Esophagus squamous epithelium (tissue), 5 donors: ENCODE measurements at regions not wholly inside any gene's neighbourhood (a gene's known extent, or its start where the extent isn't known, plus 50 kb on each side); places are given as distances from the start of the nearest gene placed in this dataset.

ENCODE experiments used
- DNase-seq: peaks from one replicate; lab custom pipeline; 2025; lab: John Stamatoyannopoulos, UW
- H3K27ac ChIP-seq, 4 donors: fragments of 200-600 bp; sonication (generic); one replicate each; pipeline ENCODE4 v1.5.1; 2016 to 2019; ENCODE audit warnings: mild to moderate bottlenecking in 1 of 4
- H3K27me3 ChIP-seq, 4 donors: fragments of 200-600 bp; sonication (generic); 1 replicate in 3 of 4; 2 replicates in 1 of 4; pipeline versions ENCODE4 v1.5.1 to v1.6.0; 2017 to 2021; ENCODE audit warnings: antibody characterized with exemption in 1 of 4
- H3K36me3 ChIP-seq, 3 donors: fragments of 200-600 bp; sonication (generic); one replicate each; pipeline ENCODE4 v1.5.1; 2016 to 2019
- H3K4me1 ChIP-seq, 3 donors: fragments of 200-600 bp; sonication (generic); one replicate each; pipeline ENCODE4 v1.5.1; 2017 to 2019
- H3K4me3 ChIP-seq, 4 donors: fragments of 200-600 bp; sonication (generic); 1 replicate in 3 of 4; 2 replicates in 1 of 4; pipeline ENCODE4 v1.5.1; 2016 to 2019; ENCODE audit warnings: mild to moderate bottlenecking in 2 of 4, moderate library complexity in 1 of 4
- H3K9me3 ChIP-seq, 3 donors: fragments of 200-600 bp; sonication (generic); one replicate each; pipeline ENCODE4 v1.5.1; 2016 to 2019
- POLR2A ChIP-seq, 4 donors: fragments of 450-650 bp; IDR thresholded peaks; one replicate each; pipeline ENCODE4 v1.6.1; 2017; ENCODE audit warnings: antibody characterized with exemption in 4 of 4, mild to moderate bottlenecking in 4 of 4, moderate library complexity in 3 of 4
- WGBS, 2 donors: methylation state at CpG; one replicate each; pipeline ENCODE4 v1.1.5; 2018; 5-methylcytosine and 5-hydroxymethylcytosine counted together
- intact Hi-C: fragments of 100-400 bp; cut with DNase I; formaldehyde crosslinking; loops from one replicate; pipeline ENCODE4 v1.15.0; 2022
- TF ChIP-seq, protein P1 (sequence below), 6 experiments: fragments of 450-650 bp in 4 of 6; fragments of 200-600 bp in 2 of 6; sonication (generic) in 2 of 6; IDR thresholded peaks; one replicate each; pipeline ENCODE4 v1.5.1; 2016 to 2019; ENCODE audit warnings: antibody characterized with exemption in 6 of 6, mild to moderate bottlenecking in 4 of 6, moderate library complexity in 4 of 6
- donor health status: DM: yes; HTN: yes; CAD: no.

DNA sequence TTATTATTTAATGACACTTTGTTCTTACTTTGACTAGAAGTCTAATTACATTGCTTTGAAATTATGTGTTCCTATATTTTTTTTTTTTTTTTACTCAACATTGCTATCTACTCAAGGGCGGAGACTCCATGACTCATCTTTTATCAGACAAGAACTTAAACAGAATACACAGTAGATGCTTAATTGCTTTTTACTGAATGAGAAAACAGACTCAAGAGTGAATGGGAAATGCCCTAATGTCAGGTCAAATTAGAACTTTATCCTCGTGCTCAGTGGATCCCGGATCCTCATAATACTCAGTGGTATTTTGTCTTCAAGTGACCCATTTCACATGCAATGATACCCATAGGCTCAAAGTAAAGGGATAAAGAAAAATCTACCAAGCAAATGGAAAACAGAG is 954.5 kb upstream of the IGFBP7 start:
- H3K4me3 ChIP-seq: no peak overlapping the region
- TF ChIP-seq POLR2A (IDR thresholded peaks at IDR 0.05): no peak
- TF ChIP-seq, protein P1, sequence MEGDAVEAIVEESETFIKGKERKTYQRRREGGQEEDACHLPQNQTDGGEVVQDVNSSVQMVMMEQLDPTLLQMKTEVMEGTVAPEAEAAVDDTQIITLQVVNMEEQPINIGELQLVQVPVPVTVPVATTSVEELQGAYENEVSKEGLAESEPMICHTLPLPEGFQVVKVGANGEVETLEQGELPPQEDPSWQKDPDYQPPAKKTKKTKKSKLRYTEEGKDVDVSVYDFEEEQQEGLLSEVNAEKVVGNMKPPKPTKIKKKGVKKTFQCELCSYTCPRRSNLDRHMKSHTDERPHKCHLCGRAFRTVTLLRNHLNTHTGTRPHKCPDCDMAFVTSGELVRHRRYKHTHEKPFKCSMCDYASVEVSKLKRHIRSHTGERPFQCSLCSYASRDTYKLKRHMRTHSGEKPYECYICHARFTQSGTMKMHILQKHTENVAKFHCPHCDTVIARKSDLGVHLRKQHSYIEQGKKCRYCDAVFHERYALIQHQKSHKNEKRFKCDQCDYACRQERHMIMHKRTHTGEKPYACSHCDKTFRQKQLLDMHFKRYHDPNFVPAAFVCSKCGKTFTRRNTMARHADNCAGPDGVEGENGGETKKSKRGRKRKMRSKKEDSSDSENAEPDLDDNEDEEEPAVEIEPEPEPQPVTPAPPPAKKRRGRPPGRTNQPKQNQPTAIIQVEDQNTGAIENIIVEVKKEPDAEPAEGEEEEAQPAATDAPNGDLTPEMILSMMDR (IDR thresholded peaks at IDR 0.05): no peak
- intact Hi-C loops: no loop called here
- H3K36me3 ChIP-seq: no peaks in the 10 kb centered on the region
- 78 to 81% methylated on average over 3 of the region's 3 CpGs for WGBS, 2 donors
- H3K4me1 ChIP-seq: no peaks in the 10 kb centered on the region
- H3K9me3 ChIP-seq: no peaks in the 10 kb centered on the region
- no peak overlapping the region for H3K27ac ChIP-seq
- DNase-seq: no peak
- no peaks in the 10 kb centered on the region for H3K27me3 ChIP-seq

DNA sequence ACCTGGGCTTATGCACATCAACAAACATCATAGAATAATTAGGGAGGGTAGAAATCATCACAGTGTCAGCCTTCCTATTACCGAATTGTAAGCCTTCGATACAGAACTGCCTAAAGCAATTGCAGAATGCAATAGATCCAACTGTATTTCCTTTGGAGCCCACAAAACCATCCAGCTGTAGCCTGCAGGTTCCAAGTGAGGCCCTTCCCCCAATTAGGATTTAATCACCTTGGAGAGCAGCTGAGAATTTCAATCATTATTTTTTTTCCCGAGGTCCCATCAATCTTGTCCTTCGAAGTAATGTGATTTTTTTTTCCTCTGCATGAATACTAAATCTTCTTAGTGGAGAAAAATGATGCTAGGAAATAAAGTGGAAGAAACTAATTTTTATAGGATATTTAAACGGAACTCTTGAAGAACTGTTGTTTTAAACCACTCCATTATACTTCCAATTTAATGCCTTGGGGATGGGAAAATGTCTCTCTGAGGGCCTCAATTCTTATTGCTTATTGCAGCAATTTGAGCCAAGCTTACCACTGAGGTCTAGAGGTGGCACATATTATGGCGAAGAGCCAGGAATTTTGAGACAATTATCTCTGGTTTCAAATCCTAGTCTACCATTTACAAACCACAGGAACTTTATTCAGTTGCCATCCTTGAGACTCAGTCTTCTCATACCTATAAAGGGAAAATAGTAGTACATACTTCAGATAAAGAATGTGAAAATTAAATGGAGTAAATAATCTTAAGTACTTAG is 953.4 kb upstream of the IGFBP7 start:
- TF ChIP-seq, protein P1 (IDR thresholded peaks at IDR 0.05): no peak
- no peak for TF ChIP-seq POLR2A (IDR thresholded peaks at IDR 0.05)
- Histone ChIP-seq H3K27ac (no peak overlapping the region), H3K4me1 (no peaks in the 10 kb centered on the region), H3K4me3 (no peak overlapping the region), H3K27me3 (no peaks in the 10 kb centered on the region), H3K9me3 (no peaks in the 10 kb centered on the region), H3K36me3 (no peaks in the 10 kb centered on the region)
- intact Hi-C loops: no loop called here
- WGBS, 2 donors: 69 to 70% methylated on average over 6 of the region's 6 CpGs
- no peak for DNase-seq

DNA sequence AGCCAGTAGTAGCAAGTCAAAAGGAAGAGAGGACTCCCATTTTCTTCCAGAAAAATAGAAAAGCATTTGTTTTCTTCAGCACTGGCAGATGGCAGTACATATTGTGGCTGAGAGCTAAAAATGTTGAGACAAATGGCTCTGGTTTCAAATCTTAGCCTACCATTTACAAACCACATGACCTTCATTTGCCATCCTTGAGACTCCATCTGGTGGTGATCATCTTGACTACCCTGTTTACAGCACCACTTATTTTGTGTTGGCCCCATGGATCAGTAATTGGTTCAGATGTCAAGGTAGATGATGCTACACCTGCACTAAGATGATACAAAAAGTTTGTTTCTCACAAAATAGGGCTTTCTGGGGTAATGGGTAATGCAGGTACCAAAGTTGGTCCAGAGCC is 951.8 kb upstream of the IGFBP7 start:
- H3K27me3 ChIP-seq: no peaks in the 10 kb centered on the region
- no peak overlapping the region for H3K27ac ChIP-seq
- H3K4me1 ChIP-seq: no peaks in the 10 kb centered on the region
- no peak for DNase-seq
- intact Hi-C loops: no loop called here
- no peaks in the 10 kb centered on the region for H3K36me3 ChIP-seq
- H3K9me3 ChIP-seq: no peaks in the 10 kb centered on the region
- TF ChIP-seq, protein P1 (IDR thresholded peaks at IDR 0.05): no peak
- no peak for TF ChIP-seq POLR2A (IDR thresholded peaks at IDR 0.05)
- H3K4me3 ChIP-seq: no peak overlapping the region

- Histone ChIP-seq H3K27me3 (no peaks in the 10 kb centered on the region), H3K4me1 (no peaks in the 10 kb centered on the region), H3K9me3 (no peaks in the 10 kb centered on the region), H3K36me3 (no peaks in the 10 kb centered on the region), H3K27ac (no peak overlapping the region), H3K4me3 (no peak overlapping the region)
- intact Hi-C loops: no loop called here
- DNase-seq: no peak
- WGBS, 2 donors: 74 to 83% methylated on average over 4 of the region's 4 CpGs
- TF ChIP-seq, protein P1 (IDR thresholded peaks at IDR 0.05): no peak
- no peak for TF ChIP-seq POLR2A (IDR thresholded peaks at IDR 0.05)
These were observed 940.3 kb upstream of the IGFBP7 start for GRCh38 chr4:58050439-58050838.

DNA sequence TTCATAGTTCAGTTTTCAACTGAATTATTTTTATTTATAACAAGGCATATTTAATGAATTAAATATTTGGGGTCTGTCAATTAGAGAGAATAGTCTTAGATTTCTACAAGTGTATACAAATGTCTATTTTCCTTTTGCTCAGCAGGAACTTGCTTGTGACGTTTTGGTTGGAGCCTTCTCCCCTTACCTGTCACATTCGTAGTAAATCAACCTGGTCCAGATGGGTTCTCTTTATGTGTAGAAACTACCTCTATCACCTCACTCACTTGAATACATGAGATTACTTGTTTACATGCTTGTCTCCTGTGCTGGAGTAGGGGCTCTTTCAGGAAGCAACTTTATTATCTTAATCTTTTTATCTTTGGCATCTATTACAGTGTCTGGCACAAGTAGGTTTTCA is 938.3 kb upstream of the IGFBP7 start:
- Histone ChIP-seq H3K4me3 (no peak overlapping the region), H3K36me3 (no peaks in the 10 kb centered on the region), H3K27ac (no peak overlapping the region), H3K9me3 (no peaks in the 10 kb centered on the region), H3K27me3 (no peaks in the 10 kb centered on the region), H3K4me1 (no peaks in the 10 kb centered on the region)
- DNase-seq: no peak
- TF ChIP-seq, protein P1 (IDR thresholded peaks at IDR 0.05): no peak
- TF ChIP-seq POLR2A (IDR thresholded peaks at IDR 0.05): no peak
- 43 to 46% methylated on average over 2 of the region's 2 CpGs for WGBS, 2 donors
- intact Hi-C loops: no loop called here
